ENCODE measurements at regions not wholly inside any gene's neighbourhood (a gene's known extent, or its start where the extent isn't known, plus 50 kb on each side); places are given as distances from the start of the nearest gene placed in this dataset.

DNA sequence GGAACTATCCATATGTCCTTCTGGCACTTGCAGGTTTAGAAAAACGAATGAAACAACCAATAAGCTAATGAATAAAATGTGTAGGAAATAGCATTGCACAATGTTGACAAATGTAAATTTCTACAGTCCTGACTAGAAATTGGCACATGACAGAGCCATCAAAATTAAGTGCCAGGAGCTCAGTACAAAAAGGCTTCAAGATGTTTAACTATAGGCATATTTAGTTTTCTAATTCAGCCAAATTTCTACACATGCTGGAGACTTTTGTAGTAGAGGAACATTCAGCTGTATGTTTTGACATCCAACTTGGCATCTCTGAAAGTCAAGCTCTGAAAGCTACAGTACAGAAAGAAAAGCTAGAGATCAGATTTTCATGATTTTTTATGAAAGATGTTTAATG is 1999.4 kb upstream of the AGA start:
- no peak for DNase-seq (ENCODE audit: low read depth)
- TF ChIP-seq, protein P1, sequence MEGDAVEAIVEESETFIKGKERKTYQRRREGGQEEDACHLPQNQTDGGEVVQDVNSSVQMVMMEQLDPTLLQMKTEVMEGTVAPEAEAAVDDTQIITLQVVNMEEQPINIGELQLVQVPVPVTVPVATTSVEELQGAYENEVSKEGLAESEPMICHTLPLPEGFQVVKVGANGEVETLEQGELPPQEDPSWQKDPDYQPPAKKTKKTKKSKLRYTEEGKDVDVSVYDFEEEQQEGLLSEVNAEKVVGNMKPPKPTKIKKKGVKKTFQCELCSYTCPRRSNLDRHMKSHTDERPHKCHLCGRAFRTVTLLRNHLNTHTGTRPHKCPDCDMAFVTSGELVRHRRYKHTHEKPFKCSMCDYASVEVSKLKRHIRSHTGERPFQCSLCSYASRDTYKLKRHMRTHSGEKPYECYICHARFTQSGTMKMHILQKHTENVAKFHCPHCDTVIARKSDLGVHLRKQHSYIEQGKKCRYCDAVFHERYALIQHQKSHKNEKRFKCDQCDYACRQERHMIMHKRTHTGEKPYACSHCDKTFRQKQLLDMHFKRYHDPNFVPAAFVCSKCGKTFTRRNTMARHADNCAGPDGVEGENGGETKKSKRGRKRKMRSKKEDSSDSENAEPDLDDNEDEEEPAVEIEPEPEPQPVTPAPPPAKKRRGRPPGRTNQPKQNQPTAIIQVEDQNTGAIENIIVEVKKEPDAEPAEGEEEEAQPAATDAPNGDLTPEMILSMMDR (IDR thresholded peaks at IDR 0.05; ENCODE audit: insufficient read depth, low read length): no peak
- no peak overlapping the region for H3K4me3 ChIP-seq (ENCODE audit: low read depth, low read length)

DNA sequence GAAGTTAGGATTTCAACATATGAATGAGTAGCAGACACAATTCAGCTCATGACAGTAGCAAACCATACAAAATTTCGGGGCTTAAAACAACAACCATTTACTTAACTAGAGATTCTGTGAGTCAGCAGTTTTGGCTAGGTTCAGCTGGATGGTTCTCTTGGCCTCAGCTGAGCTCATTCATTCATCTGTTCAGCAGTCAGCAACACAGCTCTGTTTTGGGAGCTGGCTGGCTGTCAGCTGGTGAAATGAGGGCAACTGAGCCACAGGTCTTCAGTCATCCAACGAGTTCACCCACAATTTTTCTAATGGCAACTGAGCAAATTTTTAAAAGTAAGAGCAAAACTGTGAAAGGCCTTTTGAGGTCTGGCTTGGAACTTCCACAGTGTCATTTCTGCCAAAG is 2005.1 kb upstream of the AGA start:
- TF ChIP-seq, protein P1 (IDR thresholded peaks at IDR 0.05; ENCODE audit: insufficient read depth, low read length): no peak
- no peak for DNase-seq (ENCODE audit: low read depth)
- no peak overlapping the region for H3K4me3 ChIP-seq (ENCODE audit: low read depth, low read length)

DNA sequence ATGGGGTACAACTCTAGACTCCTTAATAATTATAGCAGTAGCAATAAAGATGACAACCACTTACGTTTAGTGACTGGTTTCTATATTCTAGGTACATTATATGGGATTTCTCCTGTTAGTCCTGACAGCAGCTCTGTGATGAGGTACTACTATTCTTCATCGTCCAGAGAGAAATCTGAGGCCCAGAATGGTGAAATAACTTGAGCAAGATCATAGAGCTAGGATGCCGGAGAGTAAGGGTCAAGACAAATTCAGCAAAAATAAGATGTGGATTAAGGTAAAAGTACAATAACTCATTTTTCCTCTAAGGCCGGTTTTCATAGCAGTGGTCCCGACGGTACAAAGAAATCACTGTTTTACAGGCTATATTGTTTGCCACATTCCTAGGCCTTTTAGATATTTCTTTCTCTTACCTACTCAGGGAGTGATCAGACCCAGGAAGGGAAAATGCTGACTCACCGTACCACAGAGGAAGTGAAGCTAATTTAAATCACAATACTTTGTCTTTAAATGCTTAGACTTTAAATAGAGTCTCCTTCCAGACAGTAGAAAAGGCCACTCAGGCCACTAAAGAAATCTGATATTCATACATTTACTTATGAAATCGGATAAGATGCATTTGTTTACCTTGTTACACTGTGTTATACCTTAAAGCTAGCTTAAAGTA is 2023.0 kb upstream of the AGA start:
- TF ChIP-seq, protein P1 (IDR thresholded peaks at IDR 0.05; ENCODE audit: insufficient read depth, low read length): no peak
- no peak for DNase-seq (ENCODE audit: low read depth)
- no peak overlapping the region for H3K4me3 ChIP-seq (ENCODE audit: low read depth, low read length)

DNA sequence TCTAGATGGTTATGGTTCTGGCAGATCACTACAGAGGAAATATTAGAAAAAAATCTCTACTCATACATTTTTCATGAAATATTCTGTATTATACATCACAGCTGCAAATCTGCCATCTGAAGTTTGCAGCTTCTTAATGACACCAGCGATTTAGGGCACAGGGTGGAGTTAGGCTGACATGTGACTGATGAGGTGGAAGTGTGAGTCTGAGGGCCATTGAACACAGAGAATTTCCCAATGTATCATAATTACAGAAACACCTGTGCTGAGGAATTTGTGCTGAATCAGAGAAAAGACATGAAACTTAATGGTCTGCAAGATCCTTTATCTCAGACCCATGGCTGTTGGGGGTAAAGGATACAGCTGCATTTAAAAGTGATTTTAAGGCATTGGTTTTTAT is 2025.6 kb upstream of the AGA start:
- H3K4me3 ChIP-seq (ENCODE audit: low read depth, low read length): no peak overlapping the region
- TF ChIP-seq, protein P1 (IDR thresholded peaks at IDR 0.05; ENCODE audit: insufficient read depth, low read length): no peak
- DNase-seq (ENCODE audit: low read depth): no peak

DNA sequence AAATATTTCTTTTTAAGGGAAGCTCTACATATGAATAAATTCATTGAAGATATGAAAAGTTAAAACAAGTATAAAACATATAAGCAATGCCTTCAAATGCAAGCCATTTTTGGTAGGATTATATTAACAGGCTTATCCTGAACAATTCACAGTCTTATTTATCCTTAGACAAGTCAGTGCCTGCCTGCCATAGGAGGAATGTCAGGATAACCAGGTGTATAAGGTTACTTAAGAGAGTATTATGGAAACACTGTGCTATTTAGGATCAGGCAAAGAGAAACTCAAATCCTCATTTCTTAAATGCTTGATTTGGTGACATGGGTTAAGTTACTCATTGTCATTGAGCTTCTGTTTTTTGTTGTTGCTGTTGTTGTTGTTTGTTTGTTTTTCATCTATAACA is 2029.9 kb upstream of the AGA start:
- TF ChIP-seq, protein P1 (IDR thresholded peaks at IDR 0.05; ENCODE audit: insufficient read depth, low read length): no peak
- H3K4me3 ChIP-seq (ENCODE audit: low read depth, low read length): no peak overlapping the region
- DNase-seq (ENCODE audit: low read depth): no peak

DNA sequence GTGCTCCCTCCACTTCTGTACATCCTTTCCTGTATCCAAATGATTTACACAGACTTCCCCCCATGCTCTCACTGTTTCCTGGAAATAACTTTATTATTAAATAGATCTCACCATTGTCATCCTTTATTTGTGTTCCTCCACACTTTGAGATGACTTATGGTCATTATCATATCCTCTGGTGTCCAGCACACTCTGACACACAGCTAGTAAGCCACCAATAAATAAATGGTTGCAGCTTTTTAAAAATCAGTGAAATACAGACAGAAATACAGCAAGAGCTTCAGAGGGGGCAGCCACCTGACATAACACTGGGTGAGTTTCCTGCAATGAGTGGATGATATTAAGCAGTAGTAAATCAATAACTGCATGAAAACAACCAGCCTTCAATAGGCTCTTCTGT is 2036.4 kb upstream of the AGA start:
- TF ChIP-seq, protein P1 (IDR thresholded peaks at IDR 0.05; ENCODE audit: insufficient read depth, low read length): no peak
- no peak overlapping the region for H3K4me3 ChIP-seq (ENCODE audit: low read depth, low read length)
- no peak for DNase-seq (ENCODE audit: low read depth)

DNA sequence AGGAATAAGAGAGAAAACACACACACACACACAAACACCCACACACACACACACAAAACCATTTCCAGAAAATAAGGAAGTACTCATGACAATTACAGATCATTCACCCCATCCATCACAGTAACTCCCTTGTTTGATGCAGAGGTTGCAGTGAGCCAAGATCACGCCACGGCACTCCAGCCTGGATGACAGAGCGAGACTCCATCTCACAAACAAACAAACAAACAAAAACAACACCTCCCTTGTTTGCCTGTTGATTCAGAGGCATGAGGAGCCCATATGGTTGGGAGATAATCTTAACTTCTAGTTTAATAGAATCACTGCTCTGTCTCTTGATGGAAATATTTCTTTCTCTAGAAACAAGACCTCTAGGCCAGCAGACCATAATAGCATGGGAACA is 2043.5 kb upstream of the AGA start:
- no peak overlapping the region for H3K4me3 ChIP-seq (ENCODE audit: low read depth, low read length)
- no peak for DNase-seq (ENCODE audit: low read depth)
- TF ChIP-seq, protein P1 (IDR thresholded peaks at IDR 0.05; ENCODE audit: insufficient read depth, low read length): no peak
